Psoas muscle (tissue), 7 donors: ENCODE measurements at regions not wholly inside any gene's neighbourhood (a gene's known extent, or its start where the extent isn't known, plus 50 kb on each side); places are given as distances from the start of the nearest gene placed in this dataset.
"Not testable (repeated sequence)": the region's sequence is repeated elsewhere in the genome, so short reads cannot be mapped to it uniquely, and the experiment has no call there.

Experiments
- ATAC-seq, 4 donors: fragments of 200-7000 bp; cut with Tn5 transposase; one replicate each; pipeline ENCODE4 v1.9.1; 2020; ENCODE audit warnings: moderate library complexity in 3 of 4, mild to moderate bottlenecking in 2 of 4
- DNase-seq, 2 donors: peaks; one replicate each; pipeline ENCODE4 v3.0.0-alpha.2; 2020
- H3K27ac ChIP-seq: fragments of 200-600 bp; one replicate; pipeline ENCODE4 v1.8.0; 2022
- H3K27me3 ChIP-seq, 3 donors: fragments of 200-600 bp in 1 of 3; one replicate each; pipeline versions ENCODE4 v1.6.1 to v1.8.0; 2013 to 2022; ENCODE audit warnings: low read length in 2 of 3, mild to moderate bottlenecking in 2 of 3, moderate library complexity in 1 of 3; ENCODE audit not compliant: insufficient read depth in 3 of 3
- H3K36me3 ChIP-seq, 2 donors: fragments of 200-600 bp in 1 of 2; one replicate each; pipeline versions ENCODE4 v1.6.1 to v1.8.0; 2013 to 2022; ENCODE audit warnings: low read depth in 1 of 2, mild to moderate bottlenecking in 1 of 2, moderate library complexity in 1 of 2; ENCODE audit not compliant: insufficient read depth in 1 of 2
- H3K4me1 ChIP-seq: fragments of 200-600 bp; one replicate; pipeline ENCODE4 v1.8.0; 2022
- H3K4me3 ChIP-seq: fragments of 200-600 bp; one replicate; pipeline ENCODE4 v1.8.0; 2022; ENCODE audit warnings: mild to moderate bottlenecking
- H3K9me3 ChIP-seq: fragments of 200-600 bp; one replicate; pipeline ENCODE4 v1.8.0; 2022
- CTCF ChIP-seq: fragments of 200-600 bp; IDR thresholded peaks from one replicate; pipeline ENCODE4 v1.8.0; 2022; ENCODE audit warnings: antibody characterized with exemption
- WGBS, 3 donors: extraction: QIAGEN DNeasy Blood & Tissue Kit; methylation state at CpG; one replicate each; pipeline versions ENCODE4 v1.1.6 to v1.1.7; 2013; 5-methylcytosine and 5-hydroxymethylcytosine counted together
- intact Hi-C, 2 donors: fragments of 100-400 bp; cut with DNase I; formaldehyde crosslinking; loops; one replicate each; pipeline versions ENCODE4 v1.11.0 to v1.14.2; 2022
- donor health status: healthy with polysubstance abuse.
- donor health status: DM: no; HTN: no; CAD: no; lungs with moderate emphysema.
- donor health status: Bipolar disorder and iron deficiency.
- donor health status: healthy.
- donor health status: DM: yes; HTN: yes; CAD: no.
- donor health status: DM: no; HTN: no; CAD: no.
- donor health status: DM: yes; HTN: yes; CAD: no.

GRCh38 chr3:166519443-166519842 is 682.2 kb upstream of the BCHE start:
- 74 to 98% (median 76%) methylated on average over 2 of the region's 2 CpGs for WGBS, 3 donors
- ATAC-seq, result no peak

GRCh38 chr3:166518040-166518439 is 680.8 kb upstream of the BCHE start:
- TF ChIP-seq CTCF, result no peak
- Histone ChIP-seq H3K27me3 (no peaks in the 10 kb centered on the region), H3K9me3 (peaks cover 5% of the 10 kb centered on the region), H3K27ac (no peak overlapping the region), H3K4me3 (no peak overlapping the region), H3K4me1 (no peaks in the 10 kb centered on the region), H3K36me3 (no peaks in the 10 kb centered on the region)
- intact Hi-C loops, result loop anchor here in 1 of 2 donors (10.0 kb wide), 1 partner anchor 1677 kb away; no protein-coding TSS in a partner anchor
- 86 to 96% (median 87%) methylated on average over 2 of the region's 2 CpGs for WGBS, 3 donors
- no peak for DNase-seq
- no peak for ATAC-seq

More at GRCh38 chr3:166519443-166519842, 682.2 kb upstream of the BCHE start:
- DNase-seq, result no peak
- Histone ChIP-seq H3K36me3 (no peaks in the 10 kb centered on the region), H3K4me1 (no peaks in the 10 kb centered on the region), H3K27me3 (no peaks in the 10 kb centered on the region), H3K27ac (no peak overlapping the region), H3K9me3 (peaks cover 5% of the 10 kb centered on the region), H3K4me3 (no peak overlapping the region)
- TF ChIP-seq CTCF, result no peak
- intact Hi-C loops, result loop anchor here in 1 of 2 donors (10.0 kb wide), 1 partner anchor 1675 kb away; no protein-coding TSS in a partner anchor

GRCh38 chr3:166510382-166510781 is 673.2 kb upstream of the BCHE start:
- intact Hi-C loops, result loop anchor here in 1 of 2 donors (10.0 kb wide), 1 partner anchor 1684 kb away; no protein-coding TSS in a partner anchor
- H3K27ac ChIP-seq, result no peak overlapping the region
- H3K27me3 ChIP-seq, result no peaks in the 10 kb centered on the region
- H3K36me3 ChIP-seq, result no peaks in the 10 kb centered on the region
- no peak overlapping the region for H3K4me3 ChIP-seq
- no peaks in the 10 kb centered on the region for H3K9me3 ChIP-seq
- 40 to 56% (median 48%) methylated on average over 4 of the region's 4 CpGs for WGBS, 3 donors
- TF ChIP-seq CTCF, result no peak
- H3K4me1 ChIP-seq, result no peaks in the 10 kb centered on the region
- no peak for ATAC-seq
- no peak for DNase-seq

- WGBS, 3 donors, result 84 to 94% (median 93%) methylated on average over 2 of the region's 2 CpGs
- intact Hi-C loops, result not testable (repeated sequence)
These were observed 663.2 kb upstream of the BCHE start for GRCh38 chr3:166500420-166500819.

GRCh38 chr3:166499636-166500035 is 662.4 kb upstream of the BCHE start:
- ATAC-seq (no peak), DNase-seq (no peak)
- intact Hi-C loops, result no loop called here
- no peaks in the 10 kb centered on the region for H3K36me3 ChIP-seq
- H3K4me3 ChIP-seq, result no peak overlapping the region
- H3K4me1 ChIP-seq, result no peaks in the 10 kb centered on the region
- H3K27me3 ChIP-seq, result no peaks in the 10 kb centered on the region
- WGBS, 3 donors, result 37 to 52% (median 40%) methylated on average over 3 of the region's 3 CpGs
- no peak for TF ChIP-seq CTCF
- no peaks in the 10 kb centered on the region for H3K9me3 ChIP-seq
- H3K27ac ChIP-seq, result no peak overlapping the region

More at GRCh38 chr3:166500420-166500819, 663.2 kb upstream of the BCHE start:
- ATAC-seq, H3K36me3 ChIP-seq, H3K4me3 ChIP-seq, H3K27ac ChIP-seq, H3K27me3 ChIP-seq, H3K4me1 ChIP-seq, H3K9me3 ChIP-seq, DNase-seq: not testable (repeated sequence)
